NT2/D1 (cell line): ENCODE measurements at regions not wholly inside any gene's neighbourhood (a gene's known extent, or its start where the extent isn't known, plus 50 kb on each side); places are given as distances from the start of the nearest gene placed in this dataset.
"Not testable (repeated sequence)": the region's sequence is repeated elsewhere in the genome, so short reads cannot be mapped to it uniquely, and the experiment has no call there.

Experiments used
- DNase-seq: peaks from one replicate; pipeline ENCODE4 v3.0.0-alpha.2; 2011; ENCODE audit warnings: low read depth, low spot score
- H3K27me3 ChIP-seq: 2 replicates; pipeline ENCODE4 v1.6.0; 2011; ENCODE audit warnings: mild to moderate bottlenecking; ENCODE audit not compliant: insufficient read length, insufficient read depth
- H3K36me3 ChIP-seq: 2 replicates; pipeline ENCODE4 v1.6.1; 2011; ENCODE audit warnings: mild to moderate bottlenecking, low read length, mixed read lengths; ENCODE audit not compliant: insufficient read depth, insufficient read length
- H3K4me1 ChIP-seq: 2 replicates; pipeline ENCODE4 v1.5.1; 2011; ENCODE audit not compliant: insufficient read depth, insufficient read length
- H3K4me3 ChIP-seq: 2 replicates; pipeline ENCODE4 v1.5.1; 2011; ENCODE audit warnings: low read depth; ENCODE audit not compliant: insufficient read length
- H3K9ac ChIP-seq: 2 replicates; pipeline ENCODE4 v1.6.0; 2011; ENCODE audit warnings: low read depth; ENCODE audit not compliant: insufficient read length
- H3K9me3 ChIP-seq: 2 replicates; pipeline ENCODE4 v1.5.1; 2011; ENCODE audit warnings: mild to moderate bottlenecking, low read length; ENCODE audit not compliant: insufficient read depth
- SUZ12 ChIP-seq: IDR thresholded peaks from 2 replicates; pipeline ENCODE4 v1.6.1; 2011; ENCODE audit not compliant: insufficient read length, insufficient read depth; ENCODE audit errors: extremely low read depth
- YY1 ChIP-seq: IDR thresholded peaks from 2 replicates; pipeline ENCODE4 v1.6.1; 2011; ENCODE audit not compliant: insufficient read length, insufficient read depth
- ZNF274 ChIP-seq: IDR thresholded peaks from 2 replicates; pipeline ENCODE4 v1.6.1; 2011; ENCODE audit warnings: mild to moderate bottlenecking, low read depth, low read length

- Histone ChIP-seq H3K9me3 (no peaks in the 10 kb centered on the region), H3K36me3 (no peaks in the 10 kb centered on the region), H3K9ac (no peak overlapping the region), H3K27me3 (no peaks in the 10 kb centered on the region), H3K4me1 (no peaks in the 10 kb centered on the region), H3K4me3 (no peak overlapping the region)
- TF ChIP-seq YY1 (no peak), SUZ12 (no peak), ZNF274 (no peak)
- DNase-seq: no peak
Measured at GRCh38 chr4:24210332-24210902, 320.6 kb upstream of the PPARGC1A start.

- H3K9me3 ChIP-seq: no peaks in the 10 kb centered on the region
- no peak for DNase-seq
- no peaks in the 10 kb centered on the region for H3K36me3 ChIP-seq
- H3K4me3 ChIP-seq: no peak overlapping the region
- TF ChIP-seq ZNF274 (no peak), YY1 (no peak), SUZ12 (no peak)
- no peak overlapping the region for H3K9ac ChIP-seq
- H3K27me3 ChIP-seq: no peaks in the 10 kb centered on the region
- H3K4me1 ChIP-seq: no peaks in the 10 kb centered on the region
Measured at GRCh38 chr4:24209906-24210305, 320.1 kb upstream of the PPARGC1A start.

DNA sequence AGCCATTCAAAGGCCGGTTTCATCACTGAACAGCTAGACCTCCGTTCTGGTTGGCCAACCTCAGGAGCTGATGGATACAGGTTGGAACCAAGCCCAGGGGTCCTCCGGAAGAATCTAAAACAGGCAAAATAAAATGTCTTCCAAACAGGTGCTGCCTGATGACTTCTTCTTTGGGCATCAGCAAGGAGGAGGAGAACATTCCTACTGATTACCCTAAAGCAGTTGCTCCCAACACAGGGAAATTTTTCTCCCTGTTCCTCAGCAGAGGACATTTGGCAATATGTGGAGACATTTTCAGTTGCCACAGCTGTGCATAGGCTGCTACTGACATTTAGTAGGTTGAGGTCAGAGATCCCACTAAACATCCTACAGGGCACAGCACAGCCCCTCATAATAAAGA is 319.3 kb upstream of the PPARGC1A start:
- Histone ChIP-seq H3K9ac (no peak overlapping the region), H3K9me3 (no peaks in the 10 kb centered on the region), H3K27me3 (no peaks in the 10 kb centered on the region), H3K36me3 (no peaks in the 10 kb centered on the region), H3K4me3 (no peak overlapping the region), H3K4me1 (no peaks in the 10 kb centered on the region)
- DNase-seq: no peak
- TF ChIP-seq SUZ12: no peak
- TF ChIP-seq YY1: no peak

- Histone ChIP-seq H3K4me1 (no peaks in the 10 kb centered on the region), H3K36me3 (no peaks in the 10 kb centered on the region), H3K9ac (no peak overlapping the region), H3K9me3 (no peaks in the 10 kb centered on the region), H3K27me3 (no peaks in the 10 kb centered on the region), H3K4me3 (no peak overlapping the region)
- no peak for TF ChIP-seq SUZ12
- no peak for TF ChIP-seq YY1
- no peak for TF ChIP-seq ZNF274
- no peak for DNase-seq
Measured at GRCh38 chr4:24208691-24209090, 318.8 kb upstream of the PPARGC1A start.

- not testable (repeated sequence) for H3K27me3 ChIP-seq, H3K4me3 ChIP-seq, DNase-seq, H3K9me3 ChIP-seq, H3K4me1 ChIP-seq, H3K9ac ChIP-seq, H3K36me3 ChIP-seq
Measured at GRCh38 chr4:24204708-24205107, 314.9 kb upstream of the PPARGC1A start.

GRCh38 chr4:24203926-24204325 is 314.1 kb upstream of the PPARGC1A start:
- no peak overlapping the region for H3K9ac ChIP-seq
- no peak for DNase-seq
- no peaks in the 10 kb centered on the region for H3K9me3 ChIP-seq
- no peak overlapping the region for H3K4me3 ChIP-seq
- H3K36me3 ChIP-seq: no peaks in the 10 kb centered on the region
- no peaks in the 10 kb centered on the region for H3K4me1 ChIP-seq
- TF ChIP-seq YY1 (no peak), SUZ12 (no peak), ZNF274 (no peak)
- no peaks in the 10 kb centered on the region for H3K27me3 ChIP-seq

- Histone ChIP-seq H3K36me3 (no peaks in the 10 kb centered on the region), H3K4me1 (no peaks in the 10 kb centered on the region), H3K9ac (no peak overlapping the region), H3K27me3 (no peaks in the 10 kb centered on the region), H3K4me3 (no peak overlapping the region), H3K9me3 (no peaks in the 10 kb centered on the region)
- TF ChIP-seq SUZ12 (no peak), YY1 (no peak)
- DNase-seq: no peak
Measured at GRCh38 chr4:24202579-24202978, 312.7 kb upstream of the PPARGC1A start.

GRCh38 chr4:24197955-24198354 is 308.1 kb upstream of the PPARGC1A start:
- no peaks in the 10 kb centered on the region for H3K36me3 ChIP-seq
- H3K9ac ChIP-seq: no peak overlapping the region
- no peaks in the 10 kb centered on the region for H3K9me3 ChIP-seq
- TF ChIP-seq YY1 (no peak), SUZ12 (no peak), ZNF274 (no peak)
- H3K4me3 ChIP-seq: no peak overlapping the region
- no peak for DNase-seq
- H3K4me1 ChIP-seq: no peaks in the 10 kb centered on the region
- H3K27me3 ChIP-seq: no peaks in the 10 kb centered on the region
